Ramos (cell line): ENCODE measurements at regions not wholly inside any gene's neighbourhood (a gene's known extent, or its start where the extent isn't known, plus 50 kb on each side); places are given as distances from the start of the nearest gene placed in this dataset.
"Not testable (repeated sequence)": the region's sequence is repeated elsewhere in the genome, so short reads cannot be mapped to it uniquely, and the experiment has no call there.

Source experiments
- in situ Hi-C: fragments of 300-500 bp; cut with MboI; formaldehyde crosslinking; loops from one replicate; pipeline ENCODE4 v1.14.3; 2022; ENCODE audit warnings: low sequenced_read_pairs; ENCODE audit not compliant: unreplicated experiment

DNA sequence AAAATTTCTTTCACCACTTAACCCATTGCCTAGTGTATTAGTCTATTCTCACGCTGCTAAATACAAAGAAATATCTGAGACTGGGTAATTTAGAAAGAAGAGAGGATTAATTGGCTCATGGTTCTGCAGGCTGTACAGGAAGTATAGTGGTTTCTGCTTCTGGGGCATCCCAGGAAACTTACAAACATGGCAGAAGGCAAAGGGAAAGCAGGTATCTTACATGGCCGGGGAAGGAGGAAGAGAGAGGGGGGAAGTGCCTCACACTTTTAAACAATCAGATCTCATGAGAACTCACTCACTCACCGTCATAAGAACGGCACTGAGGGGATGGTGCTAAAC, 931.4 kb upstream of the SOX9 start:
- in situ Hi-C loops, result no loop called here

GRCh38 chr17:71192039-71192555, 928.7 kb upstream of the SOX9 start:
- in situ Hi-C loops, result no loop called here

DNA sequence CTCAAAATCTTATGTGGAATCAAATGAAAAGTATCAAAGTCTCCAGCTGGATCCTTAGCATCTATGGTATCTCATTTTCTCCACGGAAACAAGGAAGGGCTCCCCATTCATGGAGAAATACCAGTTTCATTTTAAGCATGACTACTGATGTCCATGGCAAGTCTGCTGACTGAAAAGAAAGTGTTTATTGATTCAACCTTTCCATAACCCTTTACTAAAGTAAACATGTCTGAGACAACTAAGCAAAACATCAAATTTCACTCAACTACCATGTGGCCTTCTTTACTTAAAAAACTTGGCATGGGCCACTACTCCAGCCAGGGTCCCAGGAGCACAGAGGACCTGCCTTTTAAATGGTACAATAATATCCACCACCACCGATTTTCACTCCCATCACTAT, 928.0 kb upstream of the SOX9 start:
- in situ Hi-C loops, result no loop called here

DNA sequence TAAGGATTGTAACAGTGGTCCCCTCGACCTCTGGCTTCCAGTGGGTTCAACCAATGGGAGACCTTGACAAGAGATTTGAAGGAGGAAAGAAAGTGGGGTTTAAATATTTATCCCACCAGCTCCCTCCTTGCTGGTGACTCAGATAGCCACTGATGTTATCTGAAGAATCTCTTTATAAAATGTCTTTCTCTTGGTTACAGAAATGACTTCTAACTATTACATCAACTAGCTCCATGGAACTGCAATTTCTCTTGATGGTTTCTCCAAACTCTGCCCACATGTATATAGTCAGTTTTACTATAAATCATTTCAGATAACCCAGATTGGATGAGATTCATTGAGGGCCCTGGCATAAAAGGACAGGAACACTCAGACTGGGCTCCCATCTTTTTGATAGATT, 920.2 kb upstream of the SOX9 start:
- in situ Hi-C loops, result no loop called here

GRCh38 chr17:71201639-71202038, 919.2 kb upstream of the SOX9 start:
- in situ Hi-C loops, result no loop called here

DNA sequence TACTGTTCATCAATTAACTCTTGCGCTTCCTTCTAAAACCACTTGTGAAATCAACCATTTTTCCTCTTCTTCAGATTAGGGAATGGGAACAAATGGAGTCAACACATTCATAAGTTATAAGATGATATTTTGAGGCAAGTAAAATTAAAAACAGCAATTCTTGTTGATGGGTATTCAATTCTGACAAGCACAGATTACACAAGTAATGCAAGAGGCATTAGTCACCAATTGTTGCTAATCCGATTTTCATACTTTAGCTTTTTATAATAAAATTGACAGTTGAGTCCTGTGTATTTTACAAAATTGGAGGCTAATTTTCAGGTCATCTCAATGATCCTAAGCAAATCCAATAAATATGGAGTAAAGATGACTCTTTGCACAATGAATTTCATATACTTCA, 918.4 kb upstream of the SOX9 start:
- in situ Hi-C loops, result no loop called here

DNA sequence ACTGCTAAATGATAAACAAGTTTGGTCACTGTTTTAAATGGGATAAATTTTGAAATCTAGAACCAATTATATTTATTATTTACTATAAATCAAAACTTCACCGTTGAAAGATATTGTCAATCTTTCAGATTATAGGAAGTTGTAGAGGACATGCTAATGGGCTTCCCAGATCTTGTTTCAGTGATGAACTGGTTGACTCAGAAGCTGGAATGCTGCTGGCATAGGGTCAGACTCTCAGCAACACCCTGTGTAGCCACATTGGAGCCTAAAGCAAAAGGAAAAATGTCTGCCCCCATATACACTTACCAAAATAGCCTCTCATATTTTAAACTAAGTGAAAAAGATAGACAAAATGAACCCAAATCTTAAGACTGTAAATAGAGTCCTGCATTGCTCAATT, 916.9 kb upstream of the SOX9 start:
- in situ Hi-C loops, result no loop called here

DNA sequence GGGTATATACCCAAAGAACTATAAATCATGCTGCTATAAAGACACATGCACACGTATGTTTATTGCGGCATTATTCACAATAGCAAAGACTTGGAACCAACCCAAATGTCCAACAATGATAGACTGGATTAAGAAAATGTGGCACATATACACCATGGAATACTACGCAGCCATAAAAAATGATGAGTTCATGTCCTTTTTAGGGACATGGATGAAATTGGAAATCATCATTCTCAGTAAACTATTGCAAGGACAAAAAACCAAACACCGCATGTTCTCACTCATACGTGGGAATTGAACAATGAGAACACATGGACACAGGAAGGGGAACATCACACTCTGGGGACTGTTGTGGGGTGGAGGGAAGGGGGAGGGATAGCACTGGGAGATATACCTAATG, 914.9 kb upstream of the SOX9 start:
- in situ Hi-C loops, result not testable (repeated sequence)

DNA sequence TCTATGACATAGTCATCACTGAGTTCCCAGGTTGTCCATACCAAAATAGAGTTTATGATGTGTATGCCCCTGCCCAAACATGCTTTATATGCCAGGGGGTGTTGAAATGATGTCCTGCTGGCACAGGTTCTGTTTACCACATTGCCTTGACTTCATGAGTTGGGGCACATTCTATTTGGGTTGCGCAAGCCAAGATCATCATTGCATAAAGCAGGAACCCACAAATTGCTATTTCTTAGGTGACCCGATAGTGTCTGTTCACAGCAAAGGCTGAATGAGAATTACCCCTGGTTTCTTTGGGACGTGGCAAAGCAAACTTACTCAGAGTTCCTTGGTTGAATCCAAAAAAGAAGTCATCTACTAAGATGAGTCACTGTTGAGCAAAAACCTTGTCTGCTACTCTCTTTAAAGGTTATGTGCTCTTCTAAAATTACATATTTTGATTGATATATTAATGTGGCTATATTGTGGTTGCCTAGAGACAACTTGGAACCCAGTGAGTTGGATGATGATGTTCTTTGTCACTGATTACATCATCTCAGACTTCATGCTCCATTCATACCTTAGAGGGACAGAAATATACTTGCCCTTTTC, 912.6 kb upstream of the SOX9 start:
- in situ Hi-C loops, result no loop called here

DNA sequence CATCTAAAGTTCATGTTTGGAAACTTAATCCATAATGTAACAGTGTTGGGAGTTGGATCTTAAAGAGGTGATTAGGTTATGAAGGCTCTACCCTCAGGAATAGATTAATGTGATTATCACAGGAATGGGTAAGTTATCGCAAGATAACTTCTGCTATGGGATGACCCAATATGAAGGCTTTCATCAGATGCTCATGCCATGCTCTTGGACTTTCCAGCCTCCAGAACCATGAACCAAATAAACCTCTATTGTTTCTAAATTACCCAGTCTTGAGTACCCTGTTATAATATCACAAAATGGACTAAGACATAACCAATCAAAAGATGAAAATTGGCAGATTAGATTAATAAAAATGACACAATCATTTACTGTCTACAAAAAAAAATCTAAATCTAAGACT, 906.9 kb upstream of the SOX9 start:
- in situ Hi-C loops, result no loop called here

DNA sequence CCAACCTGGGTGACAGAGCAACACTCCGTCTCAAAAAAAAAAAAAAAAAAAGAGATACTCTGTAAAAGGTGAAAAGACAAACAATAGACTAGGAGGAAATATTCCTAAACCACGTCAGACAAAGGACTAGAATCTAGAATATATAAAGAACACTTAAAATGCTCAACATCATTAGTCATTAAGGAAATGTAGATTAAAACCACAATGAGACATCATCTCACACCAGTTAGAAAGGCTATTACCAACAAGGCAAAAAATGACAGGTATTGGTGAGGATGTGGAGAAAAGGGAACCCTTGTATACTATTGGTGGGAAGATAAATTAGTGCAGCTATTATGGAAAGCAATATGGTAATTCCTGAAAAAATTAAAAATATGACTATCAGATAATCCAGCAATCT, 903.1 kb upstream of the SOX9 start:
- in situ Hi-C loops, result no loop called here

- in situ Hi-C loops, result no loop called here
Observed at GRCh38 chr17:71224824-71225575, 895.8 kb upstream of the SOX9 start.

DNA sequence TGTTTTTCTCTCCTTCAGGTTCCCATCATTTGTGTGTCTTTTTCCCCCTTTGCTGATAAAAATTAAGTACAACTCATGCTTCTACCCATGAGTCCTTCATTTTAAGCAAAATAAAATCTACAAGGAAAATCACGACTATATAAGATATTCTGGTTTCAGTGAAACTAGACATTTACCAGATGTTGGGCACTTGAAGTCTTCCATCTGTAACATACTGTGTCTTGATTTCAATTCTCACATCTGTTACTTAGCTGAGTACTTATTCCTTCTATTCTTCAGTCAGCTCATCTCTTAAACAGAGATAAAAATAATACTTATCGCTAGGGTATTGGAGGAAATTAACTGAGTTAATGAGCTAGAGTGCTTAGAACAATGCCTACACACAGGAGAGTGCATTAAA, 893.0 kb upstream of the SOX9 start:
- in situ Hi-C loops, result no loop called here

- in situ Hi-C loops, result no loop called here
Observed at GRCh38 chr17:71229070-71229469, 891.8 kb upstream of the SOX9 start.

- in situ Hi-C loops, result no loop called here
Observed at GRCh38 chr17:71232801-71233559, 887.8 kb upstream of the SOX9 start.

- in situ Hi-C loops, result no loop called here
Observed at GRCh38 chr17:71234349-71234748, 886.5 kb upstream of the SOX9 start.

DNA sequence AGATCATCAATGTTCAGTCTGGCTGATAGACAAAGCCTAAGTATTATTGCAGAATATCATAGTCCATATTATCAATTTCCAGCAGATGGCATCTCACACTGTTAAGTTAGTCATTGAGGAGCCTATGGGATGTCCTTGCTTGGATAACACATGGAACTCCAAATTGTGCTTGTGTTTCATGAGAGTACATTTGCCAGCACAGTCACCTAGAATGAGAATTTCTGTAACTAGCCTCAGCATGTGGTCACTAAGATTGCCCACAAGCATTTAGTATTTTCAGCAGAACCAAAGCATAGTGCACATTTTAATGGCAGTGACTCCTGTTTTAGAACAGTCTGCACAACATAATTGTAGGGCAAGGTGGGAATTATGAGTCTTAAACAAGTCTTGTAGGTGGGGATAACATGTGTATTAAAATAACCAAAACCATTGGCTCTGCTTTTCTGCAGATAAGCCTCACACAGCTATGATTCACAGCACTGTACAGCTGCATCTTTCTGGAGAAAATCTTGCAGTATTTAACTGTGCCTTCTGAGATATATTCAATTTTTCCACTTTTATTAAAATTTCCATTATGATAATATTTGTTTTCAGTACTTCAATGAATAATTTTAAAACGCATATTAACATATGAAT, 882.8 kb upstream of the SOX9 start:
- in situ Hi-C loops, result no loop called here

- in situ Hi-C loops, result no loop called here
Observed at GRCh38 chr17:71247441-71248015, 873.3 kb upstream of the SOX9 start.

- in situ Hi-C loops, result no loop called here
Observed at GRCh38 chr17:71251276-71251675, 869.5 kb upstream of the SOX9 start.

- in situ Hi-C loops, result no loop called here
Observed at GRCh38 chr17:71251951-71252350, 868.9 kb upstream of the SOX9 start.

- in situ Hi-C loops, result no loop called here
Observed at GRCh38 chr17:71252436-71252835, 868.4 kb upstream of the SOX9 start.
